ENCODE measurements at regions not wholly inside any gene's neighbourhood (a gene's known extent, or its start where the extent isn't known, plus 50 kb on each side); places are given as distances from the start of the nearest gene placed in this dataset.

GRCh38 chr22:25373961-25374360 is 154.5 kb downstream of the CRYBB2 start:
- TF ChIP-seq EZH2 (conservative IDR thresholded peaks at IDR 0.05; ENCODE audit: low read depth, low read length) = no peak
- no peak for TF ChIP-seq KIAA2018 (CRISPR knock-in tag; IDR thresholded peaks at IDR 0.05; ENCODE audit: borderline replicate concordance)
- no peak for TF ChIP-seq ZSCAN25 (CRISPR knock-in tag; IDR thresholded peaks at IDR 0.05)
- no peak for TF ChIP-seq ZBTB20 (CRISPR knock-in tag; IDR thresholded peaks at IDR 0.05; ENCODE audit: borderline replicate concordance, low read depth)
- no peak for TF ChIP-seq SRSF9 (IDR thresholded peaks at IDR 0.05; ENCODE audit: borderline replicate concordance, insufficient read depth, low read depth, low read length, poor library complexity, severe bottlenecking)
- no peak for TF ChIP-seq BRCA1 (CRISPR knock-in tag; IDR thresholded peaks at IDR 0.05)
- TF ChIP-seq ZNF121 (CRISPR knock-in tag; IDR thresholded peaks at IDR 0.05) = no peak
- no peak for TF ChIP-seq RARG (CRISPR knock-in tag; IDR thresholded peaks at IDR 0.05; ENCODE audit: low read depth)
- no peak for TF ChIP-seq ZBTB33 (CRISPR knock-in tag; IDR thresholded peaks at IDR 0.05)
- no peak for TF ChIP-seq FOXM1 (CRISPR knock-in tag; IDR thresholded peaks at IDR 0.05)
- no peak for TF ChIP-seq MTA3 (CRISPR knock-in tag; IDR thresholded peaks at IDR 0.05)
- TF ChIP-seq JUND (CRISPR knock-in tag; IDR thresholded peaks at IDR 0.05) = no peak
- no peak for TF ChIP-seq ZBTB43 (CRISPR knock-in tag; conservative IDR thresholded peaks at IDR 0.05)
- TF ChIP-seq CTCF (CRISPR knock-in tag; IDR thresholded peaks at IDR 0.05) = no peak

Data from HepG2 (cell line).